Keratinocyte (primary cell): ENCODE measurements at regions not wholly inside any gene's neighbourhood (a gene's known extent, or its start where the extent isn't known, plus 50 kb on each side); places are given as distances from the start of the nearest gene placed in this dataset.

Experiments
- EZH2 ChIP-seq: IDR thresholded peaks from one replicate; pipeline ENCODE4 v1.6.1; 2012; ENCODE audit warnings: inconsistent platforms, mild to moderate bottlenecking, low read length, moderate library complexity
- TF ChIP-seq, protein P1 (sequence below), 3 experiments: IDR thresholded peaks in 1 of 3; conservative IDR thresholded peaks in 1 of 3; optimal IDR thresholded peaks in 1 of 3; 2 replicates in 2 of 3; 3 replicates in 1 of 3; pipeline versions ENCODE3 to v1.5.1; 2011; ENCODE audit warnings: low read length in 3 of 3, mild to moderate bottlenecking in 3 of 3, moderate library complexity in 2 of 3, control low read depth in 1 of 3, inconsistent platforms in 1 of 3; ENCODE audit not compliant: insufficient read depth in 2 of 3; ENCODE audit errors: extremely low read depth in 1 of 3

DNA sequence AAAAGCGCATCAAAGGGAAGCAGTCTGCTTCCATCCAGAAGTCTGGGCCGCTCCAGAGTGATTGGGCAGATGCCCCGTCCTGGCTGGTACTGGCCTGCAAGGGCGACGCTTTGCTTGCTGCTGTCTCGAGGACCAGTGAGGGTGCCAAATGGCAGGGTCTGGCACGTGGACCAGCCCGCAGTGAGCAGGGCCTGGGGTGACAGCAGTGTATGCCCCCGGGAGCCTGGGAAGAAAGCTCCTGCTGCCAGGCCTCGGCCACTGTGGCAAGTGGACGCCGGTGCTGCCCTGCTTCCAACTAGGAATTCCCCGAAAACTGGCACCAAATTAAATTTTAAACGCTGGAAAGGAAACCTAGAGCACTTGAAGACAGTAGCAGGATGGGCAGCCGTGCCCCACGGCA, 357.0 kb upstream of the MKI67 start:
- TF ChIP-seq, protein P1, sequence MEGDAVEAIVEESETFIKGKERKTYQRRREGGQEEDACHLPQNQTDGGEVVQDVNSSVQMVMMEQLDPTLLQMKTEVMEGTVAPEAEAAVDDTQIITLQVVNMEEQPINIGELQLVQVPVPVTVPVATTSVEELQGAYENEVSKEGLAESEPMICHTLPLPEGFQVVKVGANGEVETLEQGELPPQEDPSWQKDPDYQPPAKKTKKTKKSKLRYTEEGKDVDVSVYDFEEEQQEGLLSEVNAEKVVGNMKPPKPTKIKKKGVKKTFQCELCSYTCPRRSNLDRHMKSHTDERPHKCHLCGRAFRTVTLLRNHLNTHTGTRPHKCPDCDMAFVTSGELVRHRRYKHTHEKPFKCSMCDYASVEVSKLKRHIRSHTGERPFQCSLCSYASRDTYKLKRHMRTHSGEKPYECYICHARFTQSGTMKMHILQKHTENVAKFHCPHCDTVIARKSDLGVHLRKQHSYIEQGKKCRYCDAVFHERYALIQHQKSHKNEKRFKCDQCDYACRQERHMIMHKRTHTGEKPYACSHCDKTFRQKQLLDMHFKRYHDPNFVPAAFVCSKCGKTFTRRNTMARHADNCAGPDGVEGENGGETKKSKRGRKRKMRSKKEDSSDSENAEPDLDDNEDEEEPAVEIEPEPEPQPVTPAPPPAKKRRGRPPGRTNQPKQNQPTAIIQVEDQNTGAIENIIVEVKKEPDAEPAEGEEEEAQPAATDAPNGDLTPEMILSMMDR (optimal IDR thresholded peaks at IDR 0.05 in 1 of 3, IDR thresholded peaks at IDR 0.05 in 1 of 3, conservative IDR thresholded peaks at IDR 0.05 in 1 of 3; ENCODE audit: extremely low read depth in 1 of 3, insufficient read depth in 2 of 3, low read length in 3 of 3) = no peak
- TF ChIP-seq EZH2 = no peak
